ENCODE measurements at regions not wholly inside any gene's neighbourhood (a gene's known extent, or its start where the extent isn't known, plus 50 kb on each side); places are given as distances from the start of the nearest gene placed in this dataset.

GRCh38 chr15:98402486-98402885 is 245.9 kb upstream of the IGF1R start:
- no peak for TF ChIP-seq ETV6 (IDR thresholded peaks at IDR 0.05; ENCODE audit: borderline replicate concordance in 1 of 2, low read depth in 2 of 2, low read length in 1 of 2)
- no peak for TF ChIP-seq ETV6 (CRISPR knock-in tag; IDR thresholded peaks at IDR 0.05; ENCODE audit: borderline replicate concordance)
- no peak for TF ChIP-seq CEBPB (tag; IDR thresholded peaks at IDR 0.05)
- no peak for TF ChIP-seq MAZ (CRISPR knock-in tag; conservative IDR thresholded peaks at IDR 0.05 in 1 of 2, IDR thresholded peaks at IDR 0.05 in 1 of 2)
- TF ChIP-seq EGR1 (conservative IDR thresholded peaks at IDR 0.05), result no peak
- TF ChIP-seq ZNF512 (tag; IDR thresholded peaks at IDR 0.05), result no peak
- no peak for TF ChIP-seq MYC (IDR thresholded peaks at IDR 0.05; ENCODE audit: low read depth, low read length)
- TF ChIP-seq MYC (CRISPR knock-in tag; IDR thresholded peaks at IDR 0.05; ENCODE audit: borderline replicate concordance, low read depth), result no peak
- TF ChIP-seq POLR2AphosphoS5 (IDR thresholded peaks at IDR 0.05; ENCODE audit: control insufficient read depth, insufficient read depth, low read depth, low read length), result no peak
